DND-41 (cell line): ENCODE measurements at regions not wholly inside any gene's neighbourhood (a gene's known extent, or its start where the extent isn't known, plus 50 kb on each side); places are given as distances from the start of the nearest gene placed in this dataset.

Experiments
- ATAC-seq: fragments of 200-7000 bp; cut with Tn5 transposase; 3 replicates; pipeline ENCODE4 v1.9.1; 2021; ENCODE audit warnings: low read depth; ENCODE audit not compliant: insufficient read depth
- DNase-seq: peaks from one replicate; pipeline ENCODE4 v3.0.0-alpha.2; 2020
- H2AFZ ChIP-seq: 2 replicates; pipeline ENCODE4 v1.6.0; 2012; ENCODE audit warnings: low read depth, low read length
- H3K27ac ChIP-seq: 2 replicates; pipeline ENCODE4 v1.5.1; 2012; ENCODE audit warnings: low read length, inconsistent platforms
- H3K27me3 ChIP-seq: fragments of 200-600 bp; sonication (generic); 2 replicates; pipeline ENCODE4 v1.6.0; 2012; ENCODE audit warnings: low read length, mild to moderate bottlenecking, inconsistent platforms; ENCODE audit not compliant: insufficient read depth, poor library complexity
- H3K36me3 ChIP-seq: 2 replicates; pipeline ENCODE4 v1.5.1; 2012; ENCODE audit warnings: low read length, inconsistent platforms; ENCODE audit not compliant: insufficient read depth
- H3K4me1 ChIP-seq: 2 replicates; pipeline ENCODE4 v1.5.1; 2012; ENCODE audit warnings: mild to moderate bottlenecking, low read length; ENCODE audit not compliant: insufficient read depth
- H3K4me2 ChIP-seq: 2 replicates; pipeline ENCODE4 v1.6.0; 2012; ENCODE audit warnings: mild to moderate bottlenecking, moderate library complexity, low read length, inconsistent platforms; ENCODE audit not compliant: insufficient read depth
- H3K4me3 ChIP-seq, 2 experiments: fragments of 200-600 bp in 1 of 2; shearing (Covaris generic) in 1 of 2; 2 replicates each; pipeline ENCODE4 v1.5.1; 2012 to 2016; ENCODE audit warnings: inconsistent platforms in 2 of 2, low read length in 2 of 2, mild to moderate bottlenecking in 2 of 2, low read depth in 1 of 2, moderate library complexity in 1 of 2
- H3K79me2 ChIP-seq: 2 replicates; pipeline ENCODE4 v1.6.0; 2012; ENCODE audit warnings: low read length, inconsistent platforms; ENCODE audit not compliant: insufficient read depth
- H3K9ac ChIP-seq: 2 replicates; pipeline ENCODE4 v1.6.0; 2012; ENCODE audit warnings: low read depth, mild to moderate bottlenecking, inconsistent platforms, low read length, moderate library complexity
- H3K9me3 ChIP-seq: 2 replicates; pipeline ENCODE4 v1.5.1; 2012; ENCODE audit warnings: low read length, moderate library complexity, mild to moderate bottlenecking, inconsistent platforms; ENCODE audit not compliant: insufficient read depth, severe bottlenecking
- H4K20me1 ChIP-seq: 2 replicates; pipeline ENCODE4 v1.6.0; 2012; ENCODE audit warnings: low read length; ENCODE audit not compliant: insufficient read depth
- CTCF ChIP-seq: IDR thresholded peaks from 2 replicates; pipeline ENCODE4 v1.5.1; 2012; ENCODE audit warnings: borderline replicate concordance, low read length, moderate library complexity, mild to moderate bottlenecking; ENCODE audit not compliant: poor library complexity, severe bottlenecking; ENCODE audit errors: extremely low read depth
- EZH2 ChIP-seq: IDR thresholded peaks from 3 replicates; pipeline ENCODE4 v1.6.1; 2012; ENCODE audit warnings: borderline replicate concordance, low read depth, mild to moderate bottlenecking, moderate library complexity, low read length, inconsistent platforms; ENCODE audit not compliant: severe bottlenecking

- no peak for TF ChIP-seq EZH2
- TF ChIP-seq CTCF = no peak
- Histone ChIP-seq H3K27me3 (no peaks in the 10 kb centered on the region), H3K79me2 (no peaks in the 10 kb centered on the region), H3K9ac (no peak overlapping the region), H3K4me2 (no peak overlapping the region), H3K4me3 (no peak overlapping the region), H2AFZ (no peak overlapping the region), H3K4me1 (no peaks in the 10 kb centered on the region), H3K36me3 (no peaks in the 10 kb centered on the region), H4K20me1 (no peaks in the 10 kb centered on the region), H3K9me3 (no peaks in the 10 kb centered on the region), H3K27ac (no peak overlapping the region)
- ATAC-seq (no peak), DNase-seq (no peak)
Measured at GRCh38 chr13:19239114-19239860, 57.7 kb upstream of the TUBA3C start.
